ENCODE measurements at regions not wholly inside any gene's neighbourhood (a gene's known extent, or its start where the extent isn't known, plus 50 kb on each side); places are given as distances from the start of the nearest gene placed in this dataset.

- Mint-ChIP-seq H3K4me1 (ENCODE audit: low read depth) (no peaks in the 10 kb centered on the region), H3K36me3 (ENCODE audit: low read depth) (no peaks in the 10 kb centered on the region), H3K27ac (no peak overlapping the region), H3K4me3 (no peak overlapping the region), H3K27me3 (no peaks in the 10 kb centered on the region), H3K9me3 (no peaks in the 10 kb centered on the region)
- no peak for ATAC-seq
- POLR2A ChIA-PET: no interaction called here
- no peak for TF ChIP-seq CTCF (IDR thresholded peaks at IDR 0.05)
- intact Hi-C loops (cut with micrococcal nuclease): no loop called here
- DNase-seq: no peak
- CTCF ChIA-PET: no interaction called here
Observed at GRCh38 chr5:67998709-67999261, 216.8 kb upstream of the PIK3R1 start.

GRCh38 chr5:67997892-67998457 lies 217.6 kb upstream of the PIK3R1 start:
- no peaks in the 10 kb centered on the region for H3K9me3 Mint-ChIP-seq
- no peak overlapping the region for H3K4me3 Mint-ChIP-seq
- ATAC-seq (no peak), DNase-seq (no peak)
- intact Hi-C loops (cut with micrococcal nuclease): no loop called here
- CTCF ChIA-PET: no interaction called here
- no peaks in the 10 kb centered on the region for H3K36me3 Mint-ChIP-seq (ENCODE audit: low read depth)
- H3K27ac Mint-ChIP-seq: no peak overlapping the region
- no peaks in the 10 kb centered on the region for H3K4me1 Mint-ChIP-seq (ENCODE audit: low read depth)
- no peak for TF ChIP-seq CTCF (IDR thresholded peaks at IDR 0.05)
- POLR2A ChIA-PET: no interaction called here
- H3K27me3 Mint-ChIP-seq: no peaks in the 10 kb centered on the region

- TF ChIP-seq CTCF (IDR thresholded peaks at IDR 0.05): no peak
- H3K4me3 Mint-ChIP-seq: no peak overlapping the region
- no peaks in the 10 kb centered on the region for H3K36me3 Mint-ChIP-seq (ENCODE audit: low read depth)
- H3K4me1 Mint-ChIP-seq (ENCODE audit: low read depth): no peaks in the 10 kb centered on the region
- DNase-seq (no peak), ATAC-seq (no peak)
- intact Hi-C loops (cut with micrococcal nuclease): no loop called here
- H3K27me3 Mint-ChIP-seq: no peaks in the 10 kb centered on the region
- POLR2A ChIA-PET: no interaction called here
- CTCF ChIA-PET: no interaction called here
- no peaks in the 10 kb centered on the region for H3K9me3 Mint-ChIP-seq
- no peak overlapping the region for H3K27ac Mint-ChIP-seq
Observed at GRCh38 chr5:67997148-67997547, 218.4 kb upstream of the PIK3R1 start.

GRCh38 chr5:67996596-67996995 lies 219.0 kb upstream of the PIK3R1 start:
- TF ChIP-seq CTCF (IDR thresholded peaks at IDR 0.05): no peak
- no peaks in the 10 kb centered on the region for H3K4me1 Mint-ChIP-seq (ENCODE audit: low read depth)
- no peak overlapping the region for H3K4me3 Mint-ChIP-seq
- H3K36me3 Mint-ChIP-seq (ENCODE audit: low read depth): no peaks in the 10 kb centered on the region
- H3K27me3 Mint-ChIP-seq: no peaks in the 10 kb centered on the region
- no peak overlapping the region for H3K27ac Mint-ChIP-seq
- CTCF ChIA-PET: no interaction called here
- POLR2A ChIA-PET: no interaction called here
- ATAC-seq (no peak), DNase-seq (no peak)
- intact Hi-C loops (cut with micrococcal nuclease): no loop called here
- no peaks in the 10 kb centered on the region for H3K9me3 Mint-ChIP-seq

GRCh38 chr5:67992923-67993322 lies 222.6 kb upstream of the PIK3R1 start:
- CTCF ChIA-PET: no interaction called here
- intact Hi-C loops (cut with micrococcal nuclease): no loop called here
- no peak overlapping the region for H3K4me3 Mint-ChIP-seq
- no peaks in the 10 kb centered on the region for H3K27me3 Mint-ChIP-seq
- POLR2A ChIA-PET: no interaction called here
- ATAC-seq (no peak), DNase-seq (no peak)
- H3K4me1 Mint-ChIP-seq (ENCODE audit: low read depth): no peaks in the 10 kb centered on the region
- no peaks in the 10 kb centered on the region for H3K36me3 Mint-ChIP-seq (ENCODE audit: low read depth)
- no peaks in the 10 kb centered on the region for H3K9me3 Mint-ChIP-seq
- TF ChIP-seq CTCF (IDR thresholded peaks at IDR 0.05): no peak
- H3K27ac Mint-ChIP-seq: no peak overlapping the region
